IPS-20b (cell line): ENCODE measurements at regions not wholly inside any gene's neighbourhood (a gene's known extent, or its start where the extent isn't known, plus 50 kb on each side); places are given as distances from the start of the nearest gene placed in this dataset.
"Not testable (repeated sequence)": the region's sequence is repeated elsewhere in the genome, so short reads cannot be mapped to it uniquely, and the experiment has no call there.

ENCODE experiments used
- H3K27ac ChIP-seq: one replicate; pipeline ENCODE4 v1.5.1; 2013; ENCODE audit warnings: low read length
- H3K27me3 ChIP-seq: 2 replicates; pipeline ENCODE4 v1.6.1; 2013; ENCODE audit warnings: mild to moderate bottlenecking, low read length, inconsistent platforms; ENCODE audit not compliant: insufficient read depth
- H3K36me3 ChIP-seq: 2 replicates; pipeline ENCODE4 v1.6.1; 2013; ENCODE audit warnings: low read depth, mild to moderate bottlenecking, inconsistent platforms, low read length, moderate library complexity; ENCODE audit not compliant: insufficient read depth
- H3K4me1 ChIP-seq: 2 replicates; pipeline ENCODE4 v1.6.1; 2013; ENCODE audit warnings: mild to moderate bottlenecking, control low read depth, inconsistent platforms, low read length, moderate library complexity; ENCODE audit not compliant: insufficient read depth
- H3K4me3 ChIP-seq: 2 replicates; pipeline ENCODE4 v1.5.1; 2013; ENCODE audit warnings: mild to moderate bottlenecking, low read length, inconsistent platforms
- H3K9ac ChIP-seq: 2 replicates; pipeline ENCODE4 v1.6.1; 2013; ENCODE audit warnings: low read depth, mild to moderate bottlenecking, inconsistent platforms, low read length, moderate library complexity
- H3K9me3 ChIP-seq: 2 replicates; pipeline ENCODE4 v1.6.1; 2013; ENCODE audit warnings: mild to moderate bottlenecking, low read depth, low read length, inconsistent platforms; ENCODE audit not compliant: insufficient read depth

DNA sequence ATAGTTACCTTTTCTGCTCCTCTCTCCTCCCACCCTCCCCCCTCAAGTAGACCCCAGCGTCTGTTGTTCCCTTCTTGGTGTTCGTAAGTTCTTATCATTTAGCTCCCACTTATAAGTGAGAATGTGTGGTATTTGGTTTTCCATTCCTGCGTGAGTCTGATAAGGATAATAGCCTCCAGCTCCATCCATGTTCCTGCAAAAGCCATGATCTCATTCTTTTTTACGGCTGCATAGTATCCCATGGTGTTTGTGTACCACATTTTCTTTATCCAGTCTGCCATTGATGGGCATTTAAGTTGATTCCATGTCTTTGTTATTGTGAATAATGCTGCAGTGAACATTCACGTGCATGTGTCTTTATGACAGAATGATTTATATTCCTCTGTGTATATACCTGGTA is 65.3 kb upstream of the FAM20A start:
- peaks cover 13% of the 10 kb centered on the region for H3K4me1 ChIP-seq
- not testable (repeated sequence) for H3K27me3 ChIP-seq, H3K27ac ChIP-seq, H3K4me3 ChIP-seq, H3K36me3 ChIP-seq, H3K9ac ChIP-seq, H3K9me3 ChIP-seq

DNA sequence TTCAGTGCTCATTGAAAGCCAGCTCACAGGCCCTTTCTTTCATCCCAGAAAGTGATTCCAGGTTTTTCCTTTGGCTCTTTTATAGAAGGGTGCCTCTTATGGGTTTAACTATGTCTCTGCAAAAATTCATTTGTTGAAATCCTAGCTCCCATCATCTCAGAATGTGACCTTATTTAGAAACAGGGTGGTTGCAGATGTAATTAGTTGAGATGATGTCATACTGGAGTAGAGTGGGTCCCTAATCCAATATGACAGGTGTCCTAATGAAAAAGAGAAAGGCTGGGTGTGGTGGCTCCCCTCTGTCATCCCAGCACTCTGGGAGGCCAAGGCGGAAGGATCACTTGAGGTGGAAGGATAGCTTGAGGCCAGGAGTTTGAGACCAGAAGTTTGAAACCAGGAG is 64.2 kb upstream of the FAM20A start:
- Histone ChIP-seq H3K9me3 (no peaks in the 10 kb centered on the region), H3K27me3 (no peaks in the 10 kb centered on the region), H3K4me3 (no peak overlapping the region), H3K9ac (no peak overlapping the region), H3K36me3 (no peaks in the 10 kb centered on the region), H3K27ac (no peak overlapping the region), H3K4me1 (peaks cover 19% of the 10 kb centered on the region)

DNA sequence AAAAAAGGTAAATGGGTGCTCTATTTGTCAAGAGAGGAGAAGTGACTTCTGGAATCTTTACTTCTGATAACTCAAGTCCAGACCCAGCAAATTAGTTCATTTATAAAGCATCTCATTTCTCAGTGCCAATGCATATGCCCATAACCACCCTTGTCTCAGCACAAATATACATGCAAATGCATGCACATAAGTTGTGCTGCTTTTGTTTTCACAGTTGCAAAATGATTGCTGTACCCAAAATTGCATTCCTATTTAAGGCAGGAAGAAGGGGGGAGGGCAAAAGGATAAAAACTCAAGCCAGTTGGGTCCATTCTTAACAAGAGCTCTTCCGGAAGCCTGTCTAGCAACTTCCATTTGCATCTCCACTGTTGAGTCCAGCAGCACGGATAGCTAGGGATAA is 61.3 kb upstream of the FAM20A start:
- H3K4me3 ChIP-seq, result no peak overlapping the region
- peaks cover 19% of the 10 kb centered on the region for H3K4me1 ChIP-seq
- H3K27ac ChIP-seq, result no peak overlapping the region
- H3K36me3 ChIP-seq, result no peaks in the 10 kb centered on the region
- H3K9me3 ChIP-seq, result no peaks in the 10 kb centered on the region
- H3K27me3 ChIP-seq, result no peaks in the 10 kb centered on the region
- H3K9ac ChIP-seq, result no peak overlapping the region

DNA sequence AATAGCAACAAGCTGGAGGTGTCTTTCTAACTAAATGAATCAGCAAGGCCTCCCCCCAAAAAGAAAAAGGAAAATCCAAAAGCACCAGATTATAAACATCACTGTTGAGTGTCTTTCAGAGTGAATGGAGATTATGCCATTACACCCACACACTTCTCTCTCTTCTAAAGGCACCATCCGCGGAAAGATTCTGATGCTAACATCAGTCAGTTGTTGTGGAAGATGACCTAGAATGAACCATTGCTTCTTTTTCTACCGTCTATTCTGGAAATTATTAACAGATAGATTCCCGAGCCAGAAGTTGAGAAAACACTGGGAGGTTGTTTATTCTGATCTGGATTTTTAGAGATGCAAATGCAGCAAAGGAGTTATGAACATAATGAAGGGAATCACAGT is 60.9 kb upstream of the FAM20A start:
- no peak overlapping the region for H3K27ac ChIP-seq
- no peaks in the 10 kb centered on the region for H3K36me3 ChIP-seq
- H3K4me1 ChIP-seq, result peaks cover 19% of the 10 kb centered on the region
- H3K9me3 ChIP-seq, result no peaks in the 10 kb centered on the region
- H3K4me3 ChIP-seq, result no peak overlapping the region
- H3K9ac ChIP-seq, result no peak overlapping the region
- no peaks in the 10 kb centered on the region for H3K27me3 ChIP-seq

DNA sequence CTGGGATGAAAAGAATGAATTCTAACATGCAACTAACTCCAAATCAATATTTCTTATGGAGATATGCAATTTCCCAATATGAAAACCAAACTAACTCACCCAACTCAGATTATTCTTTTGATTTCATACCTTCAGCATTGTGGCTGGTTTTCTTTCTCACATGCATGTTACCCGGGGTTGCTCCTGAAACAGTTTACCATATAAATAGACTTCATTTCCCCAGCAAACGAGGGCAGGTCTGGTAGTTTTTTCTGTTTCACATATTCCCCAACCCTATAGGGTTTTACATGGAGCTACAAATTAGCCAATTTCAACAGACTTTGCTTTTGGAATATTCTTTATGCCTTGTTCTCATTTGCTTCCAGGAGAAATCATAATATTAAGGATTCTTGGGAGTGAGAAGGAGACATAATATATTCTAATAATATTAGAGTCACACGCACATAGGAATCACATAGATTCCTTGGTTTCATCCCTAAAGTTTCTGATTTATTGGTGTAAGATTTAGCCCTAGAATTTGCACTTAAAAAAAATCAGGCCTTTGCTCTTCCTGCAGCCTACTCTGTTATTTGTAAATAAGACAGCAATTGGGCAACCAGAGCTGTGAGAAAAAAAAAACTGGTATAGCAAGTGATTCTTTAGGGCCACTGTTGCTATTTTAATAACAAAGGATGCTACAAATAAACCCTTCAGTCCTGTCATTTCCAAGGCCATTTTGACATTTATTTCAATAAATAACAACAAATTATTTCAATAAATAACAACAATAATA is 60.3 kb upstream of the FAM20A start:
- H3K9ac ChIP-seq, result peak overlapping the region; percentile 39; the same call in 1 of the 2 replicates
- no peaks in the 10 kb centered on the region for H3K9me3 ChIP-seq
- H3K4me1 ChIP-seq, result peaks cover 19% of the 10 kb centered on the region
- H3K36me3 ChIP-seq, result no peaks in the 10 kb centered on the region
- no peaks in the 10 kb centered on the region for H3K27me3 ChIP-seq
- no peak overlapping the region for H3K27ac ChIP-seq
- peak overlapping the region; percentile 46; the same call in 1 of the 2 replicates for H3K4me3 ChIP-seq

DNA sequence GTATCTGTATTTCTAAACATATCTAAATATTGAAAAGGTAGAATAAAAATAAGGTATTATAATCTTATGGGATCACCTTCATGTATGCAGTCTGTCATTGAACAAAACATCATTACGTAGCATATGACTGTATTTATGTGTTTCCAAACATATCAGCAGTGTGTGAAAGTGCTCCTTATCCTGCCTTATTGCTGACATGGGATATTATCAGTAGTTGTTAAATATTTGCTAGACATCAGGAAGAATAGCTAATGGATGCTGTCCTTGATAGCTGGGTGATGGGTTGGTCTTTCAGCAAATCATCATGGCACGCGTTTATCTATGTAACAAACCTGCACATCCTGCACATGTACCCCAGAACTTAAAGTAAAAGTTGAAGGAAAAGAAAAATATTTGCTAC is 59.1 kb upstream of the FAM20A start:
- Histone ChIP-seq H3K9me3 (no peaks in the 10 kb centered on the region), H3K9ac (no peak overlapping the region), H3K27ac (no peak overlapping the region), H3K4me1 (peaks cover 19% of the 10 kb centered on the region), H3K36me3 (no peaks in the 10 kb centered on the region), H3K4me3 (no peak overlapping the region), H3K27me3 (no peaks in the 10 kb centered on the region)

DNA sequence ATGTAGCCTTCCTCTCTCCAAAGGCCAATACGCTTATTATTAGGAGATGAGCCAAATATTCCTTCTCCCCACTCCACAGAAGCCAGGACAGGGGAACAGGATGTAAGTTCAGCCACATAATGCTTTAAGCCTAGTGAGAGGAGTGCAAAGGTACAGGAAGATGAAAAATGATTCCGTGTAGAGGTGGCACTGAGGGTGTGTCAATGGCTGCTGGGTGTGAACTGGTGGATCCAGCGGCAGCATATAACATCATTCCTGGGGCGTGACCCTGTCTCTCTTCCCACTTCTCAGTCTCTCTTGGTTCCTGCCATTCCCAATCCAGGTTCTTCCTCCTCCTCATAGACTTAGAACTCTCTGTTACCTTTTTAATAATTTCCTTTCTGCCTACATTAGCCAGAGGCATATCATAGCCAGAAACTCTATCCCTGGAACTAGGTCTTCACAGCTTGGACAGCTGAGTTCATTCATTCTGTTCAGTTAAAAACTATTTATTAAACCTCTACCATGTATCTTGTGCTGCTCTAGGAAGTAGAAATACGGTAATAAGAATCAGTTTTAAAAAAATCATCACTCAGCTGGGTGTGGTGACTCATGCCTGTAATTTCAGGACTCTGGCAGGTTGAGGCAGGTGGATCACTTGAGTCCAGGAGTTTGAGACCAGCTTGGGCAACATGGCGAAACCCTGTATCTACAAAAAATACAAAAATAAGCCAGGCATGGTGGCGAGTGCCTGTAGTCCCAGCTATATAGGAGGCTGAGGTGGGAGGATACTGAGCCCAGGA is 58.0 kb upstream of the FAM20A start:
- Histone ChIP-seq H3K9me3 (no peaks in the 10 kb centered on the region), H3K36me3 (no peaks in the 10 kb centered on the region), H3K27me3 (no peaks in the 10 kb centered on the region), H3K27ac (no peak overlapping the region), H3K9ac (no peak overlapping the region), H3K4me3 (no peak overlapping the region), H3K4me1 (peaks cover 19% of the 10 kb centered on the region)

DNA sequence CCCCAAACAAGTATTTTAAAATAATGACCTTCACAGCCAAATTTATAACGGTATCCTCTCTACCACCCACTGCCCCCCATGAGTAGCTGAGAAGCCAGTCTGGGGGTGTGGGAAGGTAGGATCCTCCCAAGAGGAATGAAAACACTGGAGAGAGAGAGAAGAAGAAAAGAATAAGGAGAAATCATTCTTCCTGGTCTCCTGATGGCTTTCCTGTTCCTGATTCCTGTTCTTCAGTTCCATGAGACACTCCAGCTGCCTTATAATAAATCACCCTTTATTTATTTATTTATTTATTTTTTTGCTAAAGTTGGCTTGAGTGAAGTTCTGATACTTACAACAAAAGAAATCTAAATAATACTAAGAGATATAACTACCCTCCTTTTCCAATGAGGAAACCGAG is 56.4 kb upstream of the FAM20A start:
- Histone ChIP-seq H3K9me3 (no peaks in the 10 kb centered on the region), H3K4me3 (no peak overlapping the region), H3K36me3 (no peaks in the 10 kb centered on the region), H3K9ac (no peak overlapping the region), H3K4me1 (peaks cover 14% of the 10 kb centered on the region), H3K27me3 (no peaks in the 10 kb centered on the region), H3K27ac (no peak overlapping the region)

DNA sequence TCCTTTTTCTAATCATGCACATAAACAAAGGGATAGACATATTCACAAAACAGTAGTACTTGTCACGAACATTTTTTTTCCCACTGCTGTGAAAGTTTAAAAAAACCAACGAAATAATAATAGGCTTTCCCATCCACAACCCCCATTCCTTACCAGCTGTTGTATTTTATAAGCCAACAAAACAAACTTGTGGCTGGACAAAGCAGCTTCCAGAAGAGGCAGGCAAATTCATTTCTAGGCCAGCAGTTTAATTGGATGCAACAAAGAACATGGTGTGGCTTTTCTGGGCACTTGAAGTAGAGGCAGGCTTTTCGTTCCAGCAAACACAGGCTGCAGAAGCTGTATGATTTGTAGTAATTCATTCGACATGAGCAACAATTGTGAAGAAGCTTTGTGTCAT is 56.0 kb upstream of the FAM20A start:
- peaks cover 10% of the 10 kb centered on the region for H3K4me1 ChIP-seq
- no peaks in the 10 kb centered on the region for H3K36me3 ChIP-seq
- H3K27me3 ChIP-seq, result no peaks in the 10 kb centered on the region
- H3K9me3 ChIP-seq, result no peaks in the 10 kb centered on the region
- H3K27ac ChIP-seq, result no peak overlapping the region
- H3K4me3 ChIP-seq, result no peak overlapping the region
- H3K9ac ChIP-seq, result no peak overlapping the region

DNA sequence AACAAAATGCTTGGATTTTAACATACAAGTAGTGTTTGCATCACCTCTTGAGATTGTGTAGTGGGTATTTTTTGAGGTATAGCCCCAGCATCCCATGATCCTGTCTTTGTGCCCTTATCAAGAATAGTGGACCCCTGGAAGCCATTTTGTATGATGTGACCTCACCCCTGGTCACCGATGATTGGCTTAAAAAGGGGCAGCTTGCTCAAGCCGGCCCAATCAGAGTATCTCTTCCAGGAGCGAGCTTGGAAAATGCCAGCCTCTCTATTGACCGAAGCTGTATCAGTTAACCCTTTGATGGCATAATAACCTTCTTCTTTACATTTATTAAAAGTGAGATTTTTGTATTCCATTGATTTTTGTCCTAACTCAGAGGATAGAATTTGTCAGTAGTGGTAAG is 55.5 kb upstream of the FAM20A start:
- no peak overlapping the region for H3K27ac ChIP-seq
- H3K9ac ChIP-seq, result no peak overlapping the region
- H3K9me3 ChIP-seq, result no peaks in the 10 kb centered on the region
- no peaks in the 10 kb centered on the region for H3K36me3 ChIP-seq
- no peak overlapping the region for H3K4me3 ChIP-seq
- H3K27me3 ChIP-seq, result no peaks in the 10 kb centered on the region
- H3K4me1 ChIP-seq, result peaks cover 8% of the 10 kb centered on the region; the same call in 1 of the 2 replicates
